Ascending aorta (tissue), 2 donors: ENCODE measurements at regions not wholly inside any gene's neighbourhood (a gene's known extent, or its start where the extent isn't known, plus 50 kb on each side); places are given as distances from the start of the nearest gene placed in this dataset.

Source experiments
- DNase-seq, 2 donors: peaks; one replicate each; pipeline ENCODE4 v3.0.0-alpha.2; 2019; ENCODE audit warnings: low spot score in 2 of 2
- H3K27ac ChIP-seq, 2 donors: fragments of 200-600 bp; sonication (generic); one replicate each; pipeline ENCODE4 v1.5.1; 2016 to 2017; ENCODE audit warnings: mild to moderate bottlenecking in 1 of 2
- H3K27me3 ChIP-seq: fragments of 200-600 bp; sonication (generic); one replicate; pipeline ENCODE4 v1.5.1; 2017
- H3K36me3 ChIP-seq, 2 donors: fragments of 200-600 bp; sonication (generic); one replicate each; pipeline ENCODE4 v1.5.1; 2016
- H3K4me1 ChIP-seq, 2 donors: fragments of 200-600 bp; sonication (generic); one replicate each; pipeline ENCODE4 v1.5.1; 2016 to 2017; ENCODE audit warnings: mild to moderate bottlenecking in 1 of 2
- H3K4me3 ChIP-seq, 2 donors: fragments of 200-600 bp; sonication (generic); one replicate each; pipeline ENCODE4 v1.5.1; 2016 to 2017; ENCODE audit warnings: mild to moderate bottlenecking in 1 of 2
- H3K9me3 ChIP-seq, 2 donors: fragments of 200-600 bp; sonication (generic); one replicate each; pipeline ENCODE4 v1.5.1; 2016
- CTCF ChIP-seq, 3 experiments: fragments of 200-600 bp in 2 of 3; fragments of 450-650 bp in 1 of 3; sonication (generic) in 2 of 3; IDR thresholded peaks; one replicate each; pipeline ENCODE4 v1.5.1; 2016 to 2019; ENCODE audit warnings: antibody characterized with exemption in 3 of 3, mild to moderate bottlenecking in 1 of 3, moderate library complexity in 1 of 3
- intact Hi-C: fragments of 100-400 bp; cut with DNase I; formaldehyde crosslinking; loops from one replicate; pipeline ENCODE4 v1.15.1; 2023

DNA sequence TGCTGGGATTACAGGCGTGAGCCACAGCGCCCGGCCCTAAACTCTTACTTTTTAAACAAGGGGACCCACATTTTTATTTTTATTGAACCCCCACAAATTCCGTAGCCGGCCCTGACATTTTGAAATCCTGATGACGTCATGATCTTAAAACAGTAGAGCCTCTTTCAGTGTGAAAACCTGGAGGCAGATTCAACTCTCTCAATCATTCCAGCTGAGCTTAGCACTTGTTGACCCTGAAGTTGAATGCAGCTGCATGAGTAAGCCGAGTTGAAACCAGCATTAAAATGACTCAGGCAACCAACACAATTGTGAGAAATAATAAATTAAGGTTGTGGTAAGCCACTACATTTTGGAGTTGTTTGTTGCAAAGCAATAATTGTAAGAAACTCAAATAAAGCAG is 93.9 kb upstream of the ADGRL4 start:
- DNase-seq, result no peak
- Histone ChIP-seq H3K9me3 (no peaks in the 10 kb centered on the region), H3K36me3 (no peaks in the 10 kb centered on the region), H3K27ac (no peak overlapping the region), H3K4me1 (peaks cover 0 to under 1% of the 10 kb centered on the region in 2 donors), H3K27me3 (no peaks in the 10 kb centered on the region), H3K4me3 (no peak overlapping the region)
- intact Hi-C loops, result no loop called here
- TF ChIP-seq CTCF (IDR thresholded peaks at IDR 0.05), result no peak

- H3K4me1 ChIP-seq, result no peaks in the 10 kb centered on the region
- no peaks in the 10 kb centered on the region for H3K27me3 ChIP-seq
- H3K36me3 ChIP-seq, result no peaks in the 10 kb centered on the region
- DNase-seq, result no peak
- no peaks in the 10 kb centered on the region for H3K9me3 ChIP-seq
- no peak overlapping the region for H3K27ac ChIP-seq
- no peak overlapping the region for H3K4me3 ChIP-seq
- TF ChIP-seq CTCF (IDR thresholded peaks at IDR 0.05), result no peak
- intact Hi-C loops, result no loop called here
Measured at GRCh38 chr1:79090985-79091384, 84.5 kb upstream of the ADGRL4 start.

DNA sequence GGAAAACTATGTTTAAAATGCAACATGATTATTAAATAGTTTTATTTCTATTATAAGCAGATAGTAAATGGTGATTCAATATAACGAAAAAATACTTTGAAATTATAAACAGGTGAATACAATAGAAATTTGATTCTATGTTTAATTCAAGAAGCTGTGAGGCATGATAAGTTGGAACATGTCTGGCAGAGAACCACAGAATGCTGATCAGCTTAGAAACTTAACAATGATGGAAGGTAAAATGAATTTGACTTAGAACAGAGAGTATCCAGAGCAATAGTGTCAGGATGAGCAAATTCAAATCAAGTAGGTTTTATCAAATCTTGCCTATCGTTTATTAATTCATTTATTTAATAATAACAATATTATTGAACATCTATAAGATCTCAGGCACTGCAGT is 83.4 kb upstream of the ADGRL4 start:
- intact Hi-C loops, result no loop called here
- TF ChIP-seq CTCF (IDR thresholded peaks at IDR 0.05), result no peak
- no peaks in the 10 kb centered on the region for H3K9me3 ChIP-seq
- H3K36me3 ChIP-seq, result no peaks in the 10 kb centered on the region
- no peak for DNase-seq
- no peaks in the 10 kb centered on the region for H3K4me1 ChIP-seq
- no peak overlapping the region for H3K4me3 ChIP-seq
- no peaks in the 10 kb centered on the region for H3K27me3 ChIP-seq
- no peak overlapping the region for H3K27ac ChIP-seq

DNA sequence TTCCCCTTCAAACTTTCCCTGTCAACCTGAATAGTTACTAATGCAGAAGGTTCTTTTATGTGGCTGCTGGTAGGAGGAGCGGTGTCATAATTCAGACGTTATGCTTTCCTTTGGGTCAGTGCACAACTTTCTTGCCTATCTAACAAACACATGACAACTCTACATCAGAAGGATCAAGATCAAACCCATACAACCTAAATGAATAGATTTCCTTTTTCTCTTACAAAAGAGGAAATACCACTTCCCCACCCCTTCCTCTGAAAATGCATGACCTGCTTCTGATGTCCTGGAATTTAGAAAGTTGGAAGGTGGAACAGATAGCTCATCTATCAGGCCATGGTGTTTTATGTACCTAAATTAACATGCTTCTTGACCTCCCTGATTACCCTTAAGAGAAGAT is 75.7 kb upstream of the ADGRL4 start:
- no peak overlapping the region for H3K4me3 ChIP-seq
- no peak for TF ChIP-seq CTCF (IDR thresholded peaks at IDR 0.05)
- H3K27ac ChIP-seq, result no peak overlapping the region
- no peaks in the 10 kb centered on the region for H3K9me3 ChIP-seq
- no peaks in the 10 kb centered on the region for H3K36me3 ChIP-seq
- DNase-seq, result no peak
- intact Hi-C loops, result no loop called here
- no peaks in the 10 kb centered on the region for H3K27me3 ChIP-seq
- no peaks in the 10 kb centered on the region for H3K4me1 ChIP-seq

DNA sequence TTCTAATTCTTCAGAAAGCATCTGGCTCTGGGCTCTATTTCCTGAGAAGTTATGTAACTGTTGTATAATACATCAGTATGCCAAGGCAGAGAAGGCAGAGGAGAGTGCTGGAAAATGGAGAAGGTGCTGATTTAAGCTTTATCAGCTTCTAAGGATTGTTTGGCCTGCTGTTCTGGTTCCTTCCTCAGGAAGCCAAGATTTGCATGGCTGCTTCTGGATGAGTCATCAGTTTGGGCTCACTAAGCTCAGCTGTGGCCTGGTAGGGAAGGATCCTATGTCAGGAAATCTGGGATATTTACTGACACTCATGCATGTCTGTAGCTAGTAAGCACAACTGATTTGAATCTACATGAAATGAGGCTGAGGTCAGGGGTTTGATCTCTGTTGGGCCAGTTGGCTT is 73.2 kb upstream of the ADGRL4 start:
- H3K4me1 ChIP-seq, result no peaks in the 10 kb centered on the region
- no peaks in the 10 kb centered on the region for H3K36me3 ChIP-seq
- intact Hi-C loops, result no loop called here
- no peak for TF ChIP-seq CTCF (IDR thresholded peaks at IDR 0.05)
- H3K9me3 ChIP-seq, result no peaks in the 10 kb centered on the region
- no peaks in the 10 kb centered on the region for H3K27me3 ChIP-seq
- H3K27ac ChIP-seq, result no peak overlapping the region
- DNase-seq, result no peak
- H3K4me3 ChIP-seq, result no peak overlapping the region

GRCh38 chr1:79074975-79075374 is 68.4 kb upstream of the ADGRL4 start:
- no peaks in the 10 kb centered on the region for H3K27me3 ChIP-seq
- no peak overlapping the region for H3K4me3 ChIP-seq
- no peaks in the 10 kb centered on the region for H3K36me3 ChIP-seq
- TF ChIP-seq CTCF (IDR thresholded peaks at IDR 0.05), result no peak
- H3K27ac ChIP-seq, result no peak overlapping the region
- H3K4me1 ChIP-seq, result no peaks in the 10 kb centered on the region
- no peaks in the 10 kb centered on the region for H3K9me3 ChIP-seq
- DNase-seq, result no peak
- intact Hi-C loops, result no loop called here
